ENCODE measurements at regions not wholly inside any gene's neighbourhood (a gene's known extent, or its start where the extent isn't known, plus 50 kb on each side); places are given as distances from the start of the nearest gene placed in this dataset.
"Not testable (repeated sequence)": the region's sequence is repeated elsewhere in the genome, so short reads cannot be mapped to it uniquely, and the experiment has no call there.

- no peak for TF ChIP-seq CTCF (IDR thresholded peaks at IDR 0.05; ENCODE audit: low read depth, low read length)
- no peak overlapping the region for H3K4me3 ChIP-seq (ENCODE audit: low read depth, low read length)
Measured at GRCh38 chr1:21372383-21372782, 67.6 kb upstream of the NBPF3 start.

- no peak for TF ChIP-seq CTCF (IDR thresholded peaks at IDR 0.05; ENCODE audit: low read depth, low read length)
Measured at GRCh38 chr1:21369905-21370304, 70.0 kb upstream of the NBPF3 start.

GRCh38 chr1:21368515-21369289, 71.2 kb upstream of the NBPF3 start:
- TF ChIP-seq CTCF (IDR thresholded peaks at IDR 0.05; ENCODE audit: low read depth, low read length), result peak; percentile 99
- H3K4me3 ChIP-seq (ENCODE audit: low read depth, low read length), result no peak overlapping the region

More at GRCh38 chr1:21369905-21370304, 70.0 kb upstream of the NBPF3 start:
- H3K4me3 ChIP-seq (ENCODE audit: low read depth, low read length), result no peak overlapping the region

GRCh38 chr1:21367973-21368514, 71.9 kb upstream of the NBPF3 start:
- H3K4me3 ChIP-seq (ENCODE audit: low read depth, low read length), result not testable (repeated sequence)

GRCh38 chr1:21366288-21366687, 73.6 kb upstream of the NBPF3 start:
- no peak for TF ChIP-seq CTCF (IDR thresholded peaks at IDR 0.05; ENCODE audit: low read depth, low read length)

GRCh38 chr1:21365036-21365435, 74.8 kb upstream of the ECE1 start:
- H3K4me3 ChIP-seq (ENCODE audit: low read depth, low read length), result no peak overlapping the region
- no peak for TF ChIP-seq CTCF (IDR thresholded peaks at IDR 0.05; ENCODE audit: low read depth, low read length)

More at GRCh38 chr1:21366288-21366687, 73.6 kb upstream of the NBPF3 start:
- H3K4me3 ChIP-seq (ENCODE audit: low read depth, low read length), result no peak overlapping the region

- TF ChIP-seq CTCF (IDR thresholded peaks at IDR 0.05; ENCODE audit: low read depth, low read length), result no peak
- H3K4me3 ChIP-seq (ENCODE audit: low read depth, low read length), result no peak overlapping the region
Measured at GRCh38 chr1:21362096-21362495, 71.8 kb upstream of the ECE1 start.
